Neuronal stem cell (in vitro differentiated cells): ENCODE measurements at regions not wholly inside any gene's neighbourhood (a gene's known extent, or its start where the extent isn't known, plus 50 kb on each side); places are given as distances from the start of the nearest gene placed in this dataset.

ENCODE experiments used
- DNase-seq: peaks from one replicate; pipeline ENCODE4 v3.0.0-alpha.2; 2013; ENCODE audit warnings: low spot score
- H2AFZ ChIP-seq: one replicate; pipeline ENCODE4 v1.6.1; 2013; ENCODE audit warnings: mild to moderate bottlenecking, low read length, inconsistent platforms
- H2AK5ac ChIP-seq: 2 replicates; pipeline ENCODE4 v1.6.1; 2013; ENCODE audit warnings: low read depth, mild to moderate bottlenecking, inconsistent platforms, low read length, moderate library complexity, mixed read lengths
- H2BK120ac ChIP-seq: 2 replicates; pipeline ENCODE4 v1.6.1; 2013; ENCODE audit warnings: low read depth, mild to moderate bottlenecking, inconsistent platforms, low read length, moderate library complexity, mixed read lengths
- H2BK12ac ChIP-seq: one replicate; pipeline ENCODE4 v1.6.1; 2013; ENCODE audit warnings: low read length, inconsistent platforms
- H2BK15ac ChIP-seq: 2 replicates; pipeline ENCODE4 v1.6.1; 2013; ENCODE audit warnings: mild to moderate bottlenecking, low read length, inconsistent platforms, mixed read lengths
- H2BK5ac ChIP-seq: one replicate; pipeline ENCODE4 v1.6.1; 2013; ENCODE audit warnings: inconsistent platforms, mild to moderate bottlenecking, low read length, moderate library complexity
- H3K14ac ChIP-seq: one replicate; pipeline ENCODE4 v1.6.1; 2013; ENCODE audit warnings: low read length, inconsistent platforms
- H3K18ac ChIP-seq: 2 replicates; pipeline ENCODE4 v1.6.1; 2013; ENCODE audit warnings: low read length, inconsistent platforms
- H3K23ac ChIP-seq: 2 replicates; pipeline ENCODE4 v1.6.1; 2013; ENCODE audit warnings: low read depth, mild to moderate bottlenecking, mixed read lengths, low read length, inconsistent platforms; ENCODE audit not compliant: poor library complexity
- H3K27ac ChIP-seq: replicated peaks from 3 replicates; pipeline ENCODE4 v1.5.1; 2013; ENCODE audit warnings: low read length, inconsistent platforms
- H3K27me3 ChIP-seq, 3 experiments: 2 replicates each; pipeline ENCODE4 v1.6.1; 2013; ENCODE audit warnings: low read length in 3 of 3, mild to moderate bottlenecking in 2 of 3, inconsistent platforms in 1 of 3, low read depth in 1 of 3, mixed read lengths in 1 of 3, moderate library complexity in 1 of 3; ENCODE audit not compliant: control insufficient read depth in 3 of 3, insufficient read depth in 3 of 3
- H3K36me3 ChIP-seq, 2 donors: replicated peaks in 1 of 2; 2 replicates each; pipeline ENCODE4 v1.6.1; 2013; ENCODE audit warnings: low read length in 2 of 2; ENCODE audit not compliant: control insufficient read depth in 2 of 2, insufficient read depth in 2 of 2
- H3K4ac ChIP-seq: 2 replicates; pipeline ENCODE4 v1.6.1; 2013; ENCODE audit warnings: inconsistent platforms, mild to moderate bottlenecking, low read length, moderate library complexity
- H3K4me1 ChIP-seq, 2 donors: 1 replicate in 1 of 2; 2 replicates in 1 of 2; pipeline ENCODE4 v1.6.1; 2013; ENCODE audit warnings: low read length in 2 of 2, low read depth in 1 of 2; ENCODE audit not compliant: control insufficient read depth in 2 of 2, insufficient read depth in 1 of 2
- H3K4me2 ChIP-seq: one replicate; pipeline ENCODE4 v1.6.1; 2013; ENCODE audit warnings: mild to moderate bottlenecking, low read length, inconsistent platforms; ENCODE audit not compliant: insufficient read depth, poor library complexity, severe bottlenecking
- H3K4me3 ChIP-seq, 2 donors: 2 replicates each; pipeline ENCODE4 v1.5.1; 2013; ENCODE audit warnings: low read length in 2 of 2, mild to moderate bottlenecking in 2 of 2, inconsistent platforms in 1 of 2, moderate library complexity in 1 of 2
- H3K79me1 ChIP-seq: one replicate; pipeline ENCODE4 v1.6.1; 2013; ENCODE audit warnings: low read depth, mild to moderate bottlenecking, inconsistent platforms, low read length, moderate library complexity
- H3K9ac ChIP-seq: one replicate; pipeline ENCODE4 v1.6.1; 2013; ENCODE audit warnings: mild to moderate bottlenecking, low read depth, low read length, inconsistent platforms; ENCODE audit not compliant: poor library complexity
- H3K9me3 ChIP-seq, 2 donors: replicated peaks in 1 of 2; 2 replicates each; pipeline versions ENCODE3 to v1.6.1; 2013; ENCODE audit warnings: low read length in 2 of 2, mild to moderate bottlenecking in 2 of 2, inconsistent platforms in 1 of 2, low read depth in 1 of 2, mixed read lengths in 1 of 2, moderate library complexity in 1 of 2; ENCODE audit not compliant: control insufficient read depth in 2 of 2, insufficient read depth in 1 of 2
- H4K8ac ChIP-seq: one replicate; pipeline ENCODE4 v1.6.1; 2013; ENCODE audit warnings: low read depth, mild to moderate bottlenecking, inconsistent platforms, low read length, moderate library complexity
- H4K91ac ChIP-seq: one replicate; pipeline ENCODE4 v1.6.1; 2013; ENCODE audit warnings: low read length, low read depth, mild to moderate bottlenecking, inconsistent platforms; ENCODE audit not compliant: poor library complexity
- WGBS, 2 donors: extraction: QIAGEN DNeasy Blood & Tissue Kit; methylation state at CpG; one replicate each; pipeline ENCODE4 v1.1.7; 2013; ENCODE audit warnings: missing lambda C conversion rate in 2 of 2, mixed read lengths in 1 of 2; ENCODE audit not compliant: insufficient read length in 2 of 2, insufficient replicate concordance in 1 of 2; ENCODE audit errors: extremely low coverage in 2 of 2; 5-methylcytosine and 5-hydroxymethylcytosine counted together

- no peak overlapping the region for H2AK5ac ChIP-seq
- H3K23ac ChIP-seq, result no peak overlapping the region
- H3K36me3 ChIP-seq, result no peaks in the 10 kb centered on the region
- H2BK5ac ChIP-seq, result no peak overlapping the region
- H3K18ac ChIP-seq, result no peak overlapping the region
- H3K14ac ChIP-seq, result no peak overlapping the region
- H3K27me3 ChIP-seq, result no peaks in the 10 kb centered on the region
- H4K91ac ChIP-seq, result no peak overlapping the region
- H3K4me1 ChIP-seq, result no peaks in the 10 kb centered on the region
- H3K4me2 ChIP-seq, result no peak overlapping the region
- H3K27ac ChIP-seq, result no peak overlapping the region
- no peak overlapping the region for H4K8ac ChIP-seq
- no peaks in the 10 kb centered on the region for H3K79me1 ChIP-seq
- H2AFZ ChIP-seq, result peak overlapping the region; percentile 46
- no peak overlapping the region for H2BK120ac ChIP-seq
- no peak overlapping the region for H2BK12ac ChIP-seq
- H2BK15ac ChIP-seq, result no peak overlapping the region
- H3K9ac ChIP-seq, result no peak overlapping the region
- no CpG with 5 or more reads among the region's 4 CpGs for WGBS, 2 donors
- no peaks in the 10 kb centered on the region for H3K9me3 ChIP-seq
- no peak overlapping the region for H3K4me3 ChIP-seq
- H3K4ac ChIP-seq, result no peak overlapping the region
- no peak for DNase-seq
These were observed 179.0 kb downstream of the SPCS3 start for GRCh38 chr4:176498617-176499256.

GRCh38 chr4:176499518-176499917 lies 179.8 kb downstream of the SPCS3 start:
- Histone ChIP-seq H3K4me3 (no peak overlapping the region), H2BK120ac (no peak overlapping the region), H4K8ac (no peak overlapping the region), H2BK15ac (no peak overlapping the region), H2BK12ac (no peak overlapping the region), H3K27ac (no peak overlapping the region), H3K4ac (no peak overlapping the region), H3K18ac (no peak overlapping the region), H2AK5ac (no peak overlapping the region), H4K91ac (no peak overlapping the region), H3K4me1 (no peaks in the 10 kb centered on the region), H2BK5ac (no peak overlapping the region), H2AFZ (no peak overlapping the region), H3K9me3 (no peaks in the 10 kb centered on the region), H3K9ac (no peak overlapping the region), H3K36me3 (no peaks in the 10 kb centered on the region), H3K27me3 (no peaks in the 10 kb centered on the region), H3K14ac (no peak overlapping the region), H3K79me1 (no peaks in the 10 kb centered on the region), H3K23ac (no peak overlapping the region), H3K4me2 (no peak overlapping the region)
- no peak for DNase-seq
- WGBS, 2 donors, result no CpG with 5 or more reads among the region's 2 CpGs

- Histone ChIP-seq H3K9me3 (no peaks in the 10 kb centered on the region), H2AFZ (no peak overlapping the region), H4K8ac (no peak overlapping the region), H3K4me1 (no peaks in the 10 kb centered on the region), H3K18ac (no peak overlapping the region), H2BK5ac (no peak overlapping the region), H3K4me3 (no peak overlapping the region), H3K4me2 (no peak overlapping the region), H2BK15ac (no peak overlapping the region), H2BK120ac (no peak overlapping the region), H3K23ac (no peak overlapping the region), H3K27me3 (no peaks in the 10 kb centered on the region), H3K27ac (no peak overlapping the region), H2AK5ac (no peak overlapping the region), H2BK12ac (no peak overlapping the region), H3K79me1 (no peaks in the 10 kb centered on the region), H3K36me3 (no peaks in the 10 kb centered on the region), H3K9ac (no peak overlapping the region), H4K91ac (no peak overlapping the region), H3K4ac (no peak overlapping the region), H3K14ac (no peak overlapping the region)
- WGBS, 2 donors, result no CpG with 5 or more reads among the region's 1 CpG
- no peak for DNase-seq
These were observed 181.1 kb downstream of the SPCS3 start for GRCh38 chr4:176500894-176501293.

GRCh38 chr4:176504118-176504517 lies 184.4 kb downstream of the SPCS3 start:
- no peak overlapping the region for H2AK5ac ChIP-seq
- no peak overlapping the region for H3K4me2 ChIP-seq
- no peaks in the 10 kb centered on the region for H3K9me3 ChIP-seq
- no CpG with 5 or more reads among the region's 2 CpGs for whole genome bisulfite sequencing, 2 donors
- DNase-seq, result no peak
- no peak overlapping the region for H3K4me3 ChIP-seq
- no peak overlapping the region for H2BK5ac ChIP-seq
- no peak overlapping the region for H3K14ac ChIP-seq
- H3K27me3 ChIP-seq, result no peaks in the 10 kb centered on the region
- H2BK12ac ChIP-seq, result no peak overlapping the region
- H4K8ac ChIP-seq, result no peak overlapping the region
- peak overlapping the region; percentile 10 for H2AFZ ChIP-seq
- H3K18ac ChIP-seq, result no peak overlapping the region
- no peak overlapping the region for H3K23ac ChIP-seq
- H3K36me3 ChIP-seq, result no peaks in the 10 kb centered on the region
- H4K91ac ChIP-seq, result no peak overlapping the region
- H3K4ac ChIP-seq, result no peak overlapping the region
- H3K4me1 ChIP-seq, result no peaks in the 10 kb centered on the region
- H2BK120ac ChIP-seq, result no peak overlapping the region
- no peak overlapping the region for H2BK15ac ChIP-seq
- H3K9ac ChIP-seq, result no peak overlapping the region
- no peak overlapping the region for H3K27ac ChIP-seq
- no peaks in the 10 kb centered on the region for H3K79me1 ChIP-seq
